GM04503 (cell line): ENCODE measurements at regions not wholly inside any gene's neighbourhood (a gene's known extent, or its start where the extent isn't known, plus 50 kb on each side); places are given as distances from the start of the nearest gene placed in this dataset.
A peak's percentile ranks its signal among the peaks of the same experiment; 100 is the strongest.
"Not testable (repeated sequence)": the region's sequence is repeated elsewhere in the genome, so short reads cannot be mapped to it uniquely, and the experiment has no call there.

Experiments used
- DNase-seq: peaks from one replicate; pipeline ENCODE4 v3.0.0-alpha.2; 2012; ENCODE audit warnings: low read depth

GRCh38 chr1:209109001-209109785 is 474.3 kb upstream of the CAMK1G start:
- DNase-seq: no peak

- DNase-seq: no peak
These were observed 470.0 kb upstream of the CAMK1G start for GRCh38 chr1:209113521-209113920.

GRCh38 chr1:209116705-209117104 is 466.8 kb upstream of the CAMK1G start:
- DNase-seq: no peak

- no peak for DNase-seq
These were observed 459.9 kb upstream of the CAMK1G start for GRCh38 chr1:209123601-209124000.

- not testable (repeated sequence) for DNase-seq
These were observed 454.4 kb upstream of the CAMK1G start for GRCh38 chr1:209129091-209129490.

- DNase-seq: no peak
These were observed 452.6 kb upstream of the CAMK1G start for GRCh38 chr1:209130886-209131285.

GRCh38 chr1:209132736-209133467 is 450.6 kb upstream of the CAMK1G start:
- no peak for DNase-seq

GRCh38 chr1:209134001-209134400 is 449.5 kb upstream of the CAMK1G start:
- no peak for DNase-seq

GRCh38 chr1:209143916-209144315 is 439.6 kb upstream of the CAMK1G start:
- no peak for DNase-seq

GRCh38 chr1:209150114-209150513 is 433.4 kb upstream of the CAMK1G start:
- DNase-seq: no peak

GRCh38 chr1:209153411-209153810 is 430.1 kb upstream of the CAMK1G start:
- no peak for DNase-seq

GRCh38 chr1:209154912-209155311 is 428.6 kb upstream of the CAMK1G start:
- DNase-seq: no peak

GRCh38 chr1:209155546-209155945 is 428.0 kb upstream of the CAMK1G start:
- DNase-seq: no peak

- DNase-seq: no peak
These were observed 426.5 kb upstream of the CAMK1G start for GRCh38 chr1:209156991-209157390.

- DNase-seq: no peak
These were observed 425.8 kb upstream of the CAMK1G start for GRCh38 chr1:209157546-209158249.

GRCh38 chr1:209158851-209159250 is 424.7 kb upstream of the CAMK1G start:
- no peak for DNase-seq

GRCh38 chr1:209160230-209160629 is 423.3 kb upstream of the CAMK1G start:
- DNase-seq: no peak

GRCh38 chr1:209162651-209163050 is 420.9 kb upstream of the CAMK1G start:
- DNase-seq: peak; percentile 22

GRCh38 chr1:209168204-209168603 is 415.3 kb upstream of the CAMK1G start:
- DNase-seq: peak; percentile 33

- DNase-seq: no peak
These were observed 412.4 kb upstream of the CAMK1G start for GRCh38 chr1:209171151-209171550.

GRCh38 chr1:209172286-209172685 is 411.2 kb upstream of the CAMK1G start:
- DNase-seq: no peak

- DNase-seq: not testable (repeated sequence)
These were observed 410.5 kb upstream of the CAMK1G start for GRCh38 chr1:209172792-209173542.
